OCI-LY7 (cell line): ENCODE measurements at regions not wholly inside any gene's neighbourhood (a gene's known extent, or its start where the extent isn't known, plus 50 kb on each side); places are given as distances from the start of the nearest gene placed in this dataset.

ENCODE experiments used
- EZH2phosphoT487 ChIP-seq: fragments of 200-600 bp; sonication (generic); IDR thresholded peaks from 2 replicates; pipeline ENCODE4 v1.6.1; 2018; ENCODE audit warnings: low read depth, borderline replicate concordance, mild to moderate bottlenecking, mixed run types, antibody characterized with exemption, low read length, moderate library complexity, mixed read lengths
- TF ChIP-seq, protein P1 (sequence below): fragments of 200-600 bp; sonication (generic); conservative IDR thresholded peaks from 2 replicates; pipeline ENCODE4 v1.5.1; 2014; ENCODE audit warnings: mild to moderate bottlenecking, antibody characterized with exemption, low read length, moderate library complexity, mixed read lengths

DNA sequence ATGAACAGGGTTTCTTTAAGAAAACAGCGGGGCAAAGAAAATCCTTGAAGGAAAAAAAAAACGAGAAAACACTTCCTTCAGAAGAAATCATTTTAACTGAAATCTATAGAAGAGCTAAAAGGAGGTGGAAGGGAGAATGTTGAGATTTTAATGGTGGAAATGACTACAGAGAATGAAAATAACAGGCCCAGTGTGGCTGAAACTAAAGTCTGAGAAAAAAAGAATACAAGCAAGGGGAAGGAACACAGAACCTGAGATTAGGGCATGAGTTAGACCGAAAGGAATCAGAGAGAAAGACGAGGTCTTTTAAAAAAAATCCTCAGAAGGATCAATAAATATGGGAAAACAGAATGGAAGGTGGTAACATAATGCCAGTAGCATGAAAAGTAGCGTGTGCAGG is 1230.0 kb upstream of the TENM3 start:
- TF ChIP-seq, protein P1, sequence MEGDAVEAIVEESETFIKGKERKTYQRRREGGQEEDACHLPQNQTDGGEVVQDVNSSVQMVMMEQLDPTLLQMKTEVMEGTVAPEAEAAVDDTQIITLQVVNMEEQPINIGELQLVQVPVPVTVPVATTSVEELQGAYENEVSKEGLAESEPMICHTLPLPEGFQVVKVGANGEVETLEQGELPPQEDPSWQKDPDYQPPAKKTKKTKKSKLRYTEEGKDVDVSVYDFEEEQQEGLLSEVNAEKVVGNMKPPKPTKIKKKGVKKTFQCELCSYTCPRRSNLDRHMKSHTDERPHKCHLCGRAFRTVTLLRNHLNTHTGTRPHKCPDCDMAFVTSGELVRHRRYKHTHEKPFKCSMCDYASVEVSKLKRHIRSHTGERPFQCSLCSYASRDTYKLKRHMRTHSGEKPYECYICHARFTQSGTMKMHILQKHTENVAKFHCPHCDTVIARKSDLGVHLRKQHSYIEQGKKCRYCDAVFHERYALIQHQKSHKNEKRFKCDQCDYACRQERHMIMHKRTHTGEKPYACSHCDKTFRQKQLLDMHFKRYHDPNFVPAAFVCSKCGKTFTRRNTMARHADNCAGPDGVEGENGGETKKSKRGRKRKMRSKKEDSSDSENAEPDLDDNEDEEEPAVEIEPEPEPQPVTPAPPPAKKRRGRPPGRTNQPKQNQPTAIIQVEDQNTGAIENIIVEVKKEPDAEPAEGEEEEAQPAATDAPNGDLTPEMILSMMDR = no peak
- TF ChIP-seq EZH2phosphoT487 = no peak
